GM18498 (cell line): ENCODE measurements at regions not wholly inside any gene's neighbourhood (a gene's known extent, or its start where the extent isn't known, plus 50 kb on each side); places are given as distances from the start of the nearest gene placed in this dataset.
"Not testable (repeated sequence)": the region's sequence is repeated elsewhere in the genome, so short reads cannot be mapped to it uniquely, and the experiment has no call there.

Experiments
- ATAC-seq: cut with Tn5 transposase; IDR thresholded peaks from one replicate; pipeline ENCODE4 v1.9.1; 2021; ENCODE audit warnings: mild to moderate bottlenecking, moderate library complexity; ENCODE audit not compliant: unreplicated experiment

DNA sequence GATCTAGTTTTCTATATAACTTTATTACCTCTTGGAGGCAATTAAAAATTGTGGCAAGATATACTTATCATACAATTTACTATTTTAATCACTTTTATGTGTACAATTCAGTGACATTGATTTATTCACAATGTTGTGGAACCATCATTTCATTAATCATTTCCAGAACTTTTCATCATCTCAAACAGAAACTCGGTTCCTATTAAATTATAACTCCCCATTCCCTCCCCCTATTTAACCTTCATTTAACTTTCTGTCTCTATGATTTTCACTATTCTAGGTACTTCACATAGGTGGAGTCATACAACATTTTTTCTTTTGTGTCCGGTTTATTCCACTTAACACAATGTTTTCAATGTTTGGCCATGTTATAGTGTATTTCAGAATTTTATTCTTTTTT lies 252.8 kb downstream of the REEP3 start:
- no peak for ATAC-seq

DNA sequence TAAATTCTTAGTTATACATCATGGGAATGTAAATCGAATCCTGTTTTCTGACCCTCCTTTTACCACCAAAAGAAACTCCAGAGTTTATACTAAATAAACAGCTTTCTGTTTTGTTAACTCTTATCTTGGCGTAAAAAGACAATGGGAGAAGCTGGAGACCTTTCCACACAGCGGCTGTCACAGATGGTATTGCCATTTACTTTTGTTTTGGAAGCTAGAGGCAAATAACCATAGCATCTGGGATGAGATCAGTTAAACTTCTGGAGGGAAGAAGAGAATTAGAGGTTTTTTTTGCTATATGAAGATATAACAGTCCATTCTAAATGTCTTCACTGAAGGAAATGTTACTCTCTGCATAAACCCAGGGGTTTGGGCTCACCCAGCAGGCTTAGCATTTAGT lies 258.9 kb downstream of the REEP3 start:
- no peak for ATAC-seq

DNA sequence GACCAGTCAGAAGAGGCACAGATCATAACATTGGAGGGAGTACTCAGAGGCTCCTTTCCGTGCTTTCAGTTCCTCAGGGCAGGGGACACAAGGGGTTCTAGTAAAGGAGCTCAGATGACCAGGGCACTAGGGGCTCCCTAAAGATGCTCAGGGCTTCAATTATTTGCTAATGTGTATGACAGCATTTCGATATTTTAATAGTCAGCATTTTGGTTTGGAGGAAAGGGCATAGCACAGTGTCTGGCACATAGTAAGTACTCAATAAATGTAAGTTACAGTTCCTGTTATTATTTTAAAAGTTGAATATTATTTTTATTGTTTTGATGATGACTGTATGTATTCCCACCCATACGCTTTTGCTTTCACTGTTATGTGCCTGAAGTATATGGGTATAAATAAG lies 260.0 kb downstream of the REEP3 start:
- no peak for ATAC-seq

DNA sequence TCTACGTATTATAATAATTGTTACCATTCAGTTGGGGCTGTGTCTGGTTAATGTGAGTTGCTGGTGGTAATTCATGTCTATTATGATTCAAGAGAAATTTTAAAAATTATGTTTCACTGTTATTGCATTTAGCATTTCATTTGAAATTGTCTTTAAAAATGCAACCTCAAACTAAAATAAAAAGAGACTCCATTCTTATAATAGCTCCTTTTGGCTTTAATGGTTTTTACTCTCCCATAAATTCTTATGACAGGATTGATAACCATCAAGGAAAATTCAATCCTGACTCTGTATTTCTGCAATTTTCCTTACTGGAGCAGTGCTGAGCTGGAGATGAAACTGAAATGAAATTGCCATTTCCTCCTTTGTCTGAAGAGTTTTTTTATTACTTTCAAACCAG lies 262.7 kb downstream of the REEP3 start:
- ATAC-seq, result no peak

- ATAC-seq, result no peak
Observed at GRCh38 chr10:63788152-63788821, 267.1 kb downstream of the REEP3 start.

DNA sequence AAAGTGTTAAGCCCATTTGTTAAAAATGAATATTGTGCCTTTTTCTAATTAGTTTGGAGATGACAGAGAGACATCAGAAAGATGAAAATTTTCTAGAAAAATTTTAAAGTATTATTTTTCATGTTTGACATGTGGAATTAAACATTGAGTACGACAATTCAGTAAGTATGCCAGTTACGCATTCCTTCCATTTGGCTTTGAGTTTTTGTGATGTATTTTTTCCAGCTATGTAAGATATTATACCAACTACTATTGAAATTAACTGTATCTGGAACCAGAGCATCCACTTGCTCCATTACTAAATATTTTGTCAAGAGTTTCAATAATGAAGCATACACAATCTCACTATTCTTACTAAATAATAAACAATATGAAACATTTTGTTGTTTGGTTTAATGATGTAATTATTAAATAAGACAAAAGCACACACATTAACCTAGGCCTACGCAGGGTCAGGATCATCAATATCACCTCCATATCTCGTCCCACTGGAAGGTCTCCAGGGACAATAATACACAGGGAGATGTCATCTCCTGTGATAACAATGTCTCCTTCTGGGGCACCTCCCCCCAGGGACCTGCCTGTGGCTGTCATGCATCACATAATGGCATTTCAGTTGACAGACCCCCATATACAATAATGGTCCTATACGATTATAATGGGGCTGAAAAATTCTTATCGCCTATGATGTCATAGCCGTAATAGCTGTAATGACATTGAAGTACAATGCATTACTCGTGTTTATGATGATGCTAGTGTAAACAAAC lies 274.1 kb downstream of the REEP3 start:
- no peak for ATAC-seq

GRCh38 chr10:63798599-63799498 lies 277.6 kb downstream of the REEP3 start:
- no peak for ATAC-seq

DNA sequence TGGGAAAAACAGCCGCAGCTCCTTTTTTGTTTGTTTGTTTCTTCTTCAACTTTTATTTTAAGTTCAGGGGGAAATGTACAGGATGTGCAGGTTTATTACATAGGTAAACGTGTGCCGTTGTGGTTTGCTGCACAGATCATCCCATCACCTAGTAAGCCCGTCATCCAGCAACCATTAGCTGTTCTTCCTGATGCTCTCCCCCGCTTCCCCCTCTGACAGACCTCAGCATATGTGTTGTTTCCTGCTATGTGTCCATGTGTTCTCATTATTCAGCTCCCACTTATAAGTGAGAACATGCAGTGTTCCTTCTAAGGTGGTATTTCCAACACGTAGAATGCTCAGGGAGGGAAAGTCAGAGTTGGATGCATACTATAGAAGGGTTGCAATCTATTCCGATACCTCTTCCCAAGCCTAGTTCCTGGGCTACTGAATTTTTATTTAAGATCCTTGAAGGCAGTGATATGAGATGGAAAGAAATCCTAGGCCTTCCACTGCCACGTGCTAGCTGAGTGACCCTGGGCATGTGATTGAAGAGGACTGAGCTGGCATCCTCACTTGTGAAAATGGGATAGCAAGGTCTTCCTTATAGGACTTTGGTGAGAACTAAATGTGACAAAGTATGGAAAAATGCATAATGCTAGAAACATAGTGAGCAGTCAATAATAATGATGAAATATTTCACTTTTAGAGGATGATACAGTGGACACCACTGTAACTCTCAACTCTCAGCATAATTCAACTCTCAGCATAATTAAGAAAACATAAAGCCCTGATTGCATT lies 278.5 kb downstream of the REEP3 start:
- ATAC-seq, result no peak

- no peak for ATAC-seq
Observed at GRCh38 chr10:63801166-63801565, 280.0 kb downstream of the REEP3 start.

DNA sequence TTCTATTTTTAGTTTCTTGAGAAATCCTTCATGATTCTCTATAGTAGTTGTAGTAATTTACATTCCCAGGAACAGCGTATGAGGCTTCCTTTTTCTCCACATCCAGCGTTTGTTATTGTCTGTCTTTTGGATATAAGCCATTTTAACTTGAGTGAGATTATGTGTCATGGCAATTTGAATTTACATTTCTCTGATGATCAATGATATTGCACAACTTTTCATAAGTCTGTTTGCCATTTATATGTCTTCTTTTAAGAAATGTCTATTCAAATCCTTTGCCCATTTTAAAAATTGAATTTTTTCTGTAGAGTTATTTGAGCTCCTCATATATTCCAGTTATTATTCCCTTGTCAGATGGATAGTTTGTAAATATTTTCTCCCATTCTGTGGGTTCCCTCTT lies 285.1 kb downstream of the REEP3 start:
- no peak for ATAC-seq

- ATAC-seq, result no peak
Observed at GRCh38 chr10:63812501-63812900, 291.3 kb downstream of the REEP3 start.

GRCh38 chr10:63819753-63820329 lies 298.6 kb downstream of the REEP3 start:
- no peak for ATAC-seq

DNA sequence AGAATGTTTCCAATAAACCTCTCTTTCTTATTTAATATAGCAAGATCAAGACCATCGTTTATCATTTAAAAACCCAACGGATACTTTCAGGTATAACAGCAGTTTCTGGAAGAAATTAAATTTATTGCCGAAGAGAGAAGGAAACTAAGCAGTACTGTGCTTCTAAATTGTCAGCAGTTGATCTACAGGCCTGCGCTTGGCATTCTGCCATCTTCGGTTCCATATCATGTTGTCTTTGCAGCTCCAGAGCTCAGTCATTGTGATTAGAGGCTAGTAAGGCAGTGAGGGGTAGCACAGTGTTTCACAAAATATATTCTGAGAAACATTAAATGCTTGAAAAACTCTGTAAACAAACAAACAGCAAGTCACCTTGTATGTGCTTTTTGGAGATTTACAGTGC lies 301.3 kb downstream of the REEP3 start:
- no peak for ATAC-seq

DNA sequence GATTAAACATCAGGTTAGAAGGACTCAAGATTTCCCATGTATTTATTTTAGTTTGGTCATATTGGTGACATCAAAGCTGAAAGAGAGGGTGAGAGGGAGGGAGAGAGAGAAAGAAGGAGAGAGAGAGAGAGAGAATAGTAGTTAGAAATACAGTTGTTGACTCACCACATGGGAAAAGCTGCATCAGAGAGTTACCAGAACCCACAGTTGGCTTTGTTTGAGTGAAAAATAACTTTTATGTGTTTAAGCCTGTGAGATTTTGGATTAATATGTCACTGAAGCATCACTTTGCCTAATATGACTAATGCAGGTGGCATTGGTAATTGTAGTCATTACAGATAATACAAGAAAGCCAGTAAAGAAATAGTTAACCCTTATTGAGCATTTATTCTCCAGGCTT lies 303.9 kb downstream of the REEP3 start:
- ATAC-seq, result no peak

GRCh38 chr10:63825766-63826165 lies 304.6 kb downstream of the REEP3 start:
- no peak for ATAC-seq

DNA sequence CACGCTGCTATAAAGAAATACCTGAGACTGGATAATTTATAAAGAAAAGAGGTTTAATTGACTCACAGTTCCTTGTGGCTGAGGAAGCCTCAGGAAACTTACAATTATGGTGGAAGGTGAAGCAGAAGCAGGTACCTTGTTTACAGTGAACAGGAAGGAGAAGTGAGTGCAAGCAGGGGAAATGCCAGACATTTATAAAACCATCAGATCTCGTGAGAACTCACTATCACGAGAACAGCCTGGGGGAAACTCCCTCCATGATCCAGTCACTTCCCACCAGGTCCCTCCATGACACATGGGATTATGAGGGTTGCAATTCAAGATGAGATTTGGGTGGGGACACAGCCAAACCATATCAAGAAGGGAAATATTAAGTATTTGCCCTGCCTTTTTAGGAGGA lies 305.8 kb downstream of the REEP3 start:
- ATAC-seq, result not testable (repeated sequence)

DNA sequence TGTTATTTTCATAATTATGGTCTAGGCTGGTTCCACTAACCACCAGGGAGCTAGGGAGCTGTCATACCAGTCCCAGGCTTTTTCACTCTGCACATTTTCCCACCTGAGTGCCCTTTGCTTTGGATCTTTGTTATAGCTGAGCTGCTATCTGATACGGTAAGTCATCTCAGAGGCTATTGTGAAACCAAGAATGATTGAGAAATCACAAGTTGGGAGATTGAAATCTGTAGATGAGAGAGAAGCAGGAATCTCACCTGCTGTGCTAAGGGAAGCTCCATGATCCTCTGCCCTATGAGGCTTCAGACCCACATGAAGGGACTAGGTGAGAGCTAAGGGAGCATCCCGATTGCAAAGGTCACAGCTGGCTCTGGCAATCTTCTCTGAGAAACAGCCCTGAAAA lies 307.8 kb downstream of the REEP3 start:
- no peak for ATAC-seq

GRCh38 chr10:63829573-63830149 lies 308.5 kb downstream of the REEP3 start:
- ATAC-seq, result no peak

- ATAC-seq, result no peak
Observed at GRCh38 chr10:63832686-63833085, 311.5 kb downstream of the REEP3 start.

DNA sequence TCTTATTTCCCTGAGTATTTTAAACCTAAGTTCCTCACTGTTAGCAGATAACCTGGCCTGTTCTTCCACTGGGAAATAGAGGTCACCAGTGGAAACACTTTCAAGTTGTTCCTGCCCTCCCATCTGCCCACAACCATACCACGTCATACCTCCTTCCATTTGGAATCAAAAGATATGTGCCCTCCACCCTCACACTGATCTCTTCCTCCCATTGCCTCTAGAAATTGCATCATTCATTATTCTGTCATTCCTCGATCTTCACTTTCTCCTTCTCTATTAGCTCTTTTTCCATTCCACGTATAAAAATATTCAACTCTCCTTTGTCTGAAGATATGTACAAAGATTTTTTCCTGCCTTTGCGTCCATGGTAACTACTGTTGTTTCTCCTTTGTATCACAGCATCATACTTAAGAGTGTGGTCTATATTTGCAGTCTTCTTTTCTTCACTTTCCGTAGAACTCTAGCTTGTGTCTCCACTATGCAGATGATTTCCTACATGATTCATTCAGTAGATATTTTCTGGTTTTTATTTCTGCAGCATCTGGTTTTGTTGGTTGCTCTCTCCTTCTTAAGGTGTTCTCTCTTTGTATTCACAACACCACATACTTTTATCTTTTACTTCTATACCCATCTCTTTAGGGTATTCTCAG lies 312.3 kb downstream of the REEP3 start:
- no peak for ATAC-seq
